ENCODE measurements at regions not wholly inside any gene's neighbourhood (a gene's known extent, or its start where the extent isn't known, plus 50 kb on each side); places are given as distances from the start of the nearest gene placed in this dataset.
"Not testable (repeated sequence)": the region's sequence is repeated elsewhere in the genome, so short reads cannot be mapped to it uniquely, and the experiment has no call there.

DNA sequence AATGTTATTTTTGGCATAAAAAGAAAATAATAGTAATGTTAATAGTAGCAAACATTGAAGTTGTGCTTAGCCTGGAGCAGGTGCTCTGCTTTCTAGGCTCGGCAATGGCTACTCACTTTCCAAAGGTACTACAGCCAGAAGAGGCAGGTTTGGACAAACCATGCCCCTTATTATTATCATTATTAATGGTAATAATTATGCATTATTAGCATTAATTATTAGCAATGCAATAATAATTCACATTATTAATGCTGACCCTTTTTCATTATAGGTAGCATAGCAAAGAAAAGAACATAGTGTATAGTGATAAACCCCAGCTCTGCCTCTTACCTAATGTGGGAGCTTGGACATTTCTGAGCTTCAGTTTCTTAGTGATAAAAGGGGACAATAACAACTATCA is 171.4 kb downstream of the EDEM1 start:
- no peak for TF ChIP-seq CTCF (IDR thresholded peaks at IDR 0.05)

GRCh38 chr3:5360453-5360852 is 172.9 kb downstream of the EDEM1 start:
- no peaks in the 10 kb centered on the region for H3K4me1 ChIP-seq (ENCODE audit: control insufficient read depth, insufficient read depth, low read length)
- no peaks in the 10 kb centered on the region for H3K27me3 Mint-ChIP-seq (ENCODE audit: low read depth in 2 of 2)
- no peak overlapping the region for H3K27ac ChIP-seq (ENCODE audit: low read length)
- H3K9me3 ChIP-seq (ENCODE audit: control insufficient read depth, insufficient read depth, low read length) = no peaks in the 10 kb centered on the region
- no peaks in the 10 kb centered on the region for H3K36me3 ChIP-seq (ENCODE audit: control insufficient read depth, insufficient read depth, low read length)
- H3K36me3 Mint-ChIP-seq = no peaks in the 10 kb centered on the region
- no peak overlapping the region for H3K4me3 Mint-ChIP-seq
- 94% methylated on average over 3 of the region's 3 CpGs for WGBS (ENCODE audit: insufficient coverage)
- TF ChIP-seq CTCF (IDR thresholded peaks at IDR 0.05) = no peak
- intact Hi-C loops (cut with micrococcal nuclease) = no loop called here
- peaks cover 7 to 8% of the 10 kb centered on the region in 2 donors for H3K9me3 Mint-ChIP-seq
- no peak for DNase-seq
- H3K27me3 ChIP-seq (ENCODE audit: control insufficient read depth, insufficient read depth, low read length) = no peaks in the 10 kb centered on the region
- no peak overlapping the region for H3K4me3 ChIP-seq (ENCODE audit: low read length)
- ATAC-seq = no peak
- H3K4me1 Mint-ChIP-seq = no peaks in the 10 kb centered on the region
- H3K27ac Mint-ChIP-seq = no peak overlapping the region

More for the DNA sequence above, 171.4 kb downstream of the EDEM1 start:
- ATAC-seq (no peak), DNase-seq (no peak)
- H3K36me3 ChIP-seq (ENCODE audit: control insufficient read depth, insufficient read depth, low read length) = no peaks in the 10 kb centered on the region
- H3K4me1 Mint-ChIP-seq = no peaks in the 10 kb centered on the region
- no peaks in the 10 kb centered on the region for H3K27me3 ChIP-seq (ENCODE audit: control insufficient read depth, insufficient read depth, low read length)
- H3K9me3 ChIP-seq (ENCODE audit: control insufficient read depth, insufficient read depth, low read length) = no peaks in the 10 kb centered on the region
- intact Hi-C loops (cut with micrococcal nuclease) = no loop called here
- no peaks in the 10 kb centered on the region for H3K27me3 Mint-ChIP-seq (ENCODE audit: low read depth in 2 of 2)
- no peaks in the 10 kb centered on the region for H3K4me1 ChIP-seq (ENCODE audit: control insufficient read depth, insufficient read depth, low read length)
- H3K9me3 Mint-ChIP-seq = peaks cover 7 to 8% of the 10 kb centered on the region in 2 donors
- H3K4me3 ChIP-seq (ENCODE audit: low read length) = no peak overlapping the region
- no peaks in the 10 kb centered on the region for H3K36me3 Mint-ChIP-seq
- no peak overlapping the region for H3K27ac ChIP-seq (ENCODE audit: low read length)
- H3K4me3 Mint-ChIP-seq = no peak overlapping the region
- no peak overlapping the region for H3K27ac Mint-ChIP-seq
- WGBS (ENCODE audit: insufficient coverage) = 100% methylated on average over 1 of the region's 1 CpG

DNA sequence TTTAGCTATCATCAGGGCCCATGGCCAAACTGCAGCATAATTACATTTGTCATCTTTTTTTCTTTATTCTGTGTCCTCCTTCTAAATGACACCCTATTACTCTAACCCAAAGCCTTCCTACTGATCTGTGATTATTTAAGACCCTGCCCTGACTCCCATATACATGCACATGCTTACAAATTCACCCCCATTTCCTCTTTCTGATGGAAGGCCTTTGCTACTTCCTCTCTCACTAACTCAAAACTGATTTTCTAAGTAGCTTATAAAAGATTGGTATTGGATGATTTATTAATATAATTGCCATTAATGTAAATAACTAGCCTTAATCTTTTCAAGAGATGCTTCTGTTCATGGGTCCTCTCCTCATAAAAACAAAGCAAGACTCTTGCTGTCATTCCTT is 179.2 kb downstream of the EDEM1 start:
- H3K4me1 ChIP-seq (ENCODE audit: control insufficient read depth, insufficient read depth, low read length) = no peaks in the 10 kb centered on the region
- H3K27me3 ChIP-seq (ENCODE audit: control insufficient read depth, insufficient read depth, low read length) = no peaks in the 10 kb centered on the region
- no peak overlapping the region for H3K27ac ChIP-seq (ENCODE audit: low read length)
- Mint-ChIP-seq H3K27ac (no peak overlapping the region), H3K4me1 (no peaks in the 10 kb centered on the region), H3K9me3 (peaks cover 0 to 2% of the 10 kb centered on the region in 2 donors), H3K4me3 (no peak overlapping the region), H3K27me3 (ENCODE audit: low read depth in 2 of 2) (no peaks in the 10 kb centered on the region), H3K36me3 (no peaks in the 10 kb centered on the region)
- no peak overlapping the region for H3K4me3 ChIP-seq (ENCODE audit: low read length)
- intact Hi-C loops (cut with micrococcal nuclease) = no loop called here
- DNase-seq (no peak), ATAC-seq (no peak)
- TF ChIP-seq CTCF (IDR thresholded peaks at IDR 0.05) = no peak
- H3K36me3 ChIP-seq (ENCODE audit: control insufficient read depth, insufficient read depth, low read length) = no peaks in the 10 kb centered on the region
- H3K9me3 ChIP-seq (ENCODE audit: control insufficient read depth, insufficient read depth, low read length) = no peaks in the 10 kb centered on the region

GRCh38 chr3:5371555-5371954 is 184.0 kb downstream of the EDEM1 start:
- H3K27me3 ChIP-seq (ENCODE audit: control insufficient read depth, insufficient read depth, low read length); ATAC-seq; H3K4me1 Mint-ChIP-seq; H3K9me3 ChIP-seq (ENCODE audit: control insufficient read depth, insufficient read depth, low read length); H3K36me3 Mint-ChIP-seq; H3K9me3 Mint-ChIP-seq; H3K27ac Mint-ChIP-seq; DNase-seq; H3K4me3 Mint-ChIP-seq; H3K27me3 Mint-ChIP-seq (ENCODE audit: low read depth in 2 of 2); H3K36me3 ChIP-seq (ENCODE audit: control insufficient read depth, insufficient read depth, low read length); H3K4me3 ChIP-seq (ENCODE audit: low read length); H3K27ac ChIP-seq (ENCODE audit: low read length); H3K4me1 ChIP-seq (ENCODE audit: control insufficient read depth, insufficient read depth, low read length); intact Hi-C loops (cut with micrococcal nuclease): not testable (repeated sequence)
- no CpG with 5 or more reads among the region's 2 CpGs for WGBS (ENCODE audit: insufficient coverage)

Measured in natural killer cell (primary cell).